HG03064 (cell line): ENCODE measurements at regions not wholly inside any gene's neighbourhood (a gene's known extent, or its start where the extent isn't known, plus 50 kb on each side); places are given as distances from the start of the nearest gene placed in this dataset.
"Not testable (repeated sequence)": the region's sequence is repeated elsewhere in the genome, so short reads cannot be mapped to it uniquely, and the experiment has no call there.

Source experiments
- ATAC-seq: cut with Tn5 transposase; IDR thresholded peaks from one replicate; pipeline ENCODE4 v1.9.1; 2021; ENCODE audit warnings: low read depth; ENCODE audit not compliant: unreplicated experiment

DNA sequence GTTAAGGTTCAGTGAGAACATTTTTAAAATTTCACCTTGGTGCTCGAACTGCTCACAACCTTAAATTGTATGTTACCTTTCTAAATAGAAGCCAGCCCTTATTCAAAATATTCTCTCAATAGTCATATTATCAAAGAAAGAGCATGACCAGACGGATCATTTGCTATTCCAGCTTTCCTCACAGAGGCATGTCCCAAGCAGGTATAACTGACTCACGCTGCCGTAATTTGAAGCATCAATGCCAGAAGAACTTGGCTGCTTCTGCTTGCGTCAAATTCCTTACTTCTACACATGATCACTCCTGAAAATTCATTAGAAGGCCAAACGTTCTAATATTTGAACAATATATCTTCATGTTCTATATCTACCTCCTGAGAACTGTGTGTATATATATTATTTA, 69.5 kb upstream of the VGLL4 start:
- ATAC-seq, result no peak

- ATAC-seq, result no peak
Measured at GRCh38 chr3:11712646-11713045, 68.9 kb upstream of the VGLL4 start.

DNA sequence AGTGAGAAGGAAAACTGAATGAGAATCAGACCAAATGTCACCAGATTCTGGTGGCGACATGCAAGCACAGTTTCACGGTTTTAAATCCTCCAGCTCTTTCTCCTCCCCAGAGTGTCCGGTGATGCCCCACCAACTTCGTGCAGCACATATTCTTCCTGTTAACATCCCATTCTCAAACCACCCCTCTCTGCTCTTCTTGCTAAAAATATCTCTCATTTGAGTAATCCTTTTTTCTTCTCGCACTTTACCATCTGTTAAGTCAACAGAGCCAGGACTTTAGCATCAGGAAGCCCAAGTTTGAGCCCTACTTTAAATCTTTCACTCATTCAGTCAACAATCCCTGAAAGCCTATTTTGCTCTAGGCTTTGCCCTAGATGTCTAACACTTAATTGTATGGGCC, 68.2 kb upstream of the VGLL4 start:
- no peak for ATAC-seq

GRCh38 chr3:11709782-11710181, 66.1 kb upstream of the VGLL4 start:
- ATAC-seq, result no peak

- not testable (repeated sequence) for ATAC-seq
Measured at GRCh38 chr3:11707084-11707483, 63.4 kb upstream of the VGLL4 start.

GRCh38 chr3:11706604-11707003, 62.9 kb upstream of the VGLL4 start:
- ATAC-seq, result no peak

DNA sequence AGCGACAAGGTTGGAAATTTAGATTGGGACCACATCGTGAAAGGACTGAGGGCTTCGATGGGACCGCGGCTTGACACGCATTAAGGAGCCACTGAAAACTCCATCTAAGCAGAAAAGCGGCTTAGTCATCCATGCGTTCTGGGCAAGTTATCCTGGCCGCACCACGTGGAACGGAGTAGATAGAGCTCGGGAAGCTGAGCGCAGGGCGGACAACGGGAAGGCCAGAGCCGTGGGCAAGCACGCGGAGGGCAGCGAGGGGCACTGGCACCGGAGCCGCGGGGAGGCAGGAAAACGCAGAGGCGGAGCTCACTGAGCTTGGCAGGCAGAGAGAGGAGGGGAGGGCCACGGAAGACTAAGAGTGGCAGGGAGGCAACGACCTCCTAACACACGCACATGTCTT, 61.3 kb upstream of the VGLL4 start:
- no peak for ATAC-seq

DNA sequence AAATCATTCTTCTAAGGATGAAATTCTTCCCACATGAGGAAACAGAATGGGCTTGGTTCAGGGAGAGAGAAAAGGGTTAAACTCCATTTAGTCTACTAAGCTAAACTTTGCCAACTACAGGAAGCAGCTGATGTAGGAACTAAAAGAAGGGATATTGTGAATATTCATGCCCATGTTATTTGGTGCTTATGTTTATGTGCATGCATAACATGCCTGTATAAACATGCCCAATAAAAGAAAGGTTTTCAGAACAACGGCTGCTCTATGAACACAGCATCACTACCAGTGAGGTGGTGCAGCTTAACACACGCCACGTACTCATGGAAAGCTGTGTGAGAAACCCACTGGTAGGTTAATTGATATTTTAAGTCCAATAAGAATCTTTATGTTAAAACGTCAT, 59.4 kb upstream of the VGLL4 start:
- ATAC-seq, result no peak

DNA sequence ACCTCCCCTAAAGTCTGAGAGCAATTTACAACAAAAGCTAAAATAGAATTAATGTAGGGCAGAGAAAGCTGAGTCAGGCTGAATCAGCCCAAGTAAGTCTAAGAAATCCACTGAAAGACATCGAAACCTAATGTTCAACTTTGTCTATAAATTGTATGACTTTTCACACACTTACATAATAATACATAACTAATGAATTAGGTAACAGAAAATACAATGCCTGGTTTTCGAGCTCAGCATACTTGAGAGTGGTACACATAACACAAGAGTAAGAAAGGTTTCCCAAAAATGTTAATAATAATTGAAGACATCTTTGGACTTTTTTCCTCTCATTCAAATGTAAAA, 55.3 kb upstream of the VGLL4 start:
- no peak for ATAC-seq

- ATAC-seq, result no peak
Measured at GRCh38 chr3:11698326-11699082, 54.8 kb upstream of the VGLL4 start.

DNA sequence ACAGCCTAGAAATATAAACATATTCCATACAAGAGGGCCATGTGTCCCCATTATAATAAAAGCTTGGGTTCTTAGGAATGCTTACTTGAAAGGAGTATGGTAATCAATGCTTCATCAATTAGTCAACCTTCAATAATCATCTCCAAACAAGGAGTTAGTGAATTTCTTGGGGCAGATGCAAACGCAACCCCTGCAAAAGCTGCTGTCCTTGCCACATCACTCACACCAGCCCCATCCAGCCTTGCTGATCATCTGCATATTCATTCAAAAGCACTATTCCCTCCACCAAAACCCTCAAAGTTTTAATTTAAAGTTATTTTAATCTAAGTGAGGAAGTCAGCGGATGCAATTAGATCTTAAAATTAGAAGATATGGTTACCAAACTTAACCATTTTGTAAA, 54.0 kb upstream of the VGLL4 start:
- no peak for ATAC-seq

GRCh38 chr3:11696054-11696453, 52.3 kb upstream of the VGLL4 start:
- ATAC-seq, result no peak
